Stomach (tissue), 4 donors: ENCODE measurements at regions not wholly inside any gene's neighbourhood (a gene's known extent, or its start where the extent isn't known, plus 50 kb on each side); places are given as distances from the start of the nearest gene placed in this dataset.

Experiments used
- CTCF ChIP-seq, 7 experiments: fragments of 450-650 bp in 4 of 7; fragments of 200-600 bp in 3 of 7; sonication (generic) in 3 of 7; IDR thresholded peaks; one replicate each; pipeline ENCODE4 v1.5.1; 2016 to 2019; ENCODE audit warnings: antibody characterized with exemption in 7 of 7, control low read depth in 2 of 7, mild to moderate bottlenecking in 1 of 7
- EP300 ChIP-seq: sonication (generic); formaldehyde crosslinking; IDR thresholded peaks from one replicate; pipeline ENCODE4 v1.6.1; 2017; ENCODE audit warnings: antibody characterized with exemption
- POLR2A ChIP-seq, 4 donors: fragments of 450-650 bp; IDR thresholded peaks; one replicate each; pipeline ENCODE4 v1.6.1; 2016; ENCODE audit warnings: antibody characterized with exemption in 4 of 4, control low read depth in 2 of 4, mild to moderate bottlenecking in 1 of 4, moderate library complexity in 1 of 4
- POLR2AphosphoS5 ChIP-seq, 3 donors: sonication (generic); formaldehyde crosslinking; IDR thresholded peaks; one replicate each; pipeline ENCODE4 v1.6.1; 2016; ENCODE audit warnings: antibody characterized with exemption in 3 of 3

DNA sequence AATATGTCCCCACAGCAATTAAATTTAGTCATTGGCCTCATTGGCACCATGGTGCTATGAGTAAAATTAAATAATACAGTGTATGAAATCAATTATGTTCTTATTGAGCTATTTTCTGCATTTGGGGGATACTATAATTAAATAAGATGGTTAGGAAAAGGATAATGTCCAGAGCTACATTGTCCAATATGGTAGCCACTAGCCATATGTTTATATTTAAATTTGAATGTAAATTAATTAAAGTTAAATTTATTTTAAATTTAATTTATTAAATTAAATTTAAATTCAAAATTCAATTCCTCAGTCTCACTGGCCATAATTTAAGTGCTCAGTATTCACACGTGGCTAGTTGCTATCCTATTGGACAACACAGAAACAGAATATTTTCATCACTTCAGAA is 115.7 kb downstream of the SPATA31D1 start:
- TF ChIP-seq POLR2A (IDR thresholded peaks at IDR 0.05) (no peak), CTCF (IDR thresholded peaks at IDR 0.05) (no peak), EP300 (no peak), POLR2AphosphoS5 (IDR thresholded peaks at IDR 0.05) (no peak)
